Ovary (tissue), 7 donors: ENCODE measurements at regions not wholly inside any gene's neighbourhood (a gene's known extent, or its start where the extent isn't known, plus 50 kb on each side); places are given as distances from the start of the nearest gene placed in this dataset.

Source experiments
- DNase-seq, 5 donors: peaks; one replicate each; pipeline ENCODE4 v3.0.0-alpha.2; 2019 to 2020
- H3K27ac ChIP-seq, 2 donors: fragments of 200-600 bp; one replicate each; pipeline versions ENCODE4 v1.5.1 to v1.8.0; 2019 to 2022
- H3K27me3 ChIP-seq: fragments of 200-600 bp; one replicate; pipeline ENCODE4 v1.8.0; 2022
- H3K36me3 ChIP-seq: fragments of 200-600 bp; sonication (generic); one replicate; pipeline ENCODE4 v1.5.1; 2019
- H3K4me1 ChIP-seq: one replicate; pipeline ENCODE4 v1.8.1; 2013; ENCODE audit warnings: mild to moderate bottlenecking, moderate library complexity; ENCODE audit not compliant: insufficient read depth
- H3K4me3 ChIP-seq: fragments of 200-600 bp; sonication (generic); one replicate; pipeline ENCODE4 v1.5.1; 2017
- H3K9me3 ChIP-seq, 2 donors: fragments of 200-600 bp in 1 of 2; sonication (generic) in 1 of 2; one replicate each; pipeline versions ENCODE4 v1.5.1 to v1.8.1; 2013 to 2019; ENCODE audit warnings: mild to moderate bottlenecking in 1 of 2, moderate library complexity in 1 of 2
- EP300 ChIP-seq: sonication (generic); formaldehyde crosslinking; IDR thresholded peaks from one replicate; pipeline ENCODE4 v1.6.1; 2017; ENCODE audit warnings: antibody characterized with exemption
- POLR2A ChIP-seq: fragments of 450-650 bp; IDR thresholded peaks from one replicate; pipeline ENCODE4 v1.6.1; 2017; ENCODE audit warnings: antibody characterized with exemption, mild to moderate bottlenecking, moderate library complexity
- WGBS, 3 donors: extraction: QIAGEN DNeasy Blood & Tissue Kit in 1 of 3; methylation state at CpG; one replicate each; pipeline versions ENCODE4 v1.1.5 to v1.1.7; 2013 to 2017; 5-methylcytosine and 5-hydroxymethylcytosine counted together
- intact Hi-C, 4 donors: fragments of 100-400 bp; cut with DNase I; formaldehyde crosslinking; loops; one replicate each; pipeline versions ENCODE4 v1.11.0 to v1.15.1; 2022 to 2023
- TF ChIP-seq, protein P1 (sequence below), 3 donors: fragments of 450-650 bp in 2 of 3; fragments of 200-600 bp in 1 of 3; IDR thresholded peaks; one replicate each; pipeline versions ENCODE4 v1.5.1 to v1.8.0; 2016 to 2022; ENCODE audit warnings: antibody characterized with exemption in 3 of 3, mild to moderate bottlenecking in 1 of 3
- donor health status: DM: no; HTN: no; CAD: no; lungs with moderate emphysema.
- donor health status: DM: no; HTN: no; CAD: no.
- donor health status: Bipolar disorder and iron deficiency.
- donor health status: DM: no; HTN: no; CAD: no.
- donor health status: DM: yes; HTN: yes; CAD: no.

DNA sequence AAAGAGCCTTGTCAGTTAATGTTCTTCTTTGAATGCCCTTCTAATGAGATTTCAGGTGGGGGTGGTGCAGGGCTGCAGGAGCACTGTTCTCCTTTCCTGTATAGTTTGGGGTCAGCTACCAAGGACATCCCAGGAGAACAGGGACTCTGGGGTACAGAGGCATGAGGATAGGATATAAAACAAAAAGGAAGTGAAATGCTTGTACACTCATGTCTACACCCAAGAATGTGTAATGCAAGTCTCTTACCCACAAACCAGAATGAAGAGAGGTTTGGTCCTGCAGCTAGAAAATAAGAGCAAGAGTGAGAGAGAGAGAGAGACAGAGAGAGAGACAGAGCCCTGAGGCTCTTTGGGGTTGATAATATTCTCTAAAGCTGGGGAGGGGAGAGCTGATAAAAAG lies 151.8 kb upstream of the KCTD1 start:
- no peak for DNase-seq
- H3K27ac ChIP-seq, result no peak overlapping the region
- H3K9me3 ChIP-seq, result no peaks in the 10 kb centered on the region
- intact Hi-C loops, result no loop called here
- H3K4me1 ChIP-seq, result peaks cover 5% of the 10 kb centered on the region
- no peaks in the 10 kb centered on the region for H3K36me3 ChIP-seq
- no peak overlapping the region for H3K4me3 ChIP-seq
- H3K27me3 ChIP-seq, result no peaks in the 10 kb centered on the region
- no peak for TF ChIP-seq POLR2A
- TF ChIP-seq, protein P1, sequence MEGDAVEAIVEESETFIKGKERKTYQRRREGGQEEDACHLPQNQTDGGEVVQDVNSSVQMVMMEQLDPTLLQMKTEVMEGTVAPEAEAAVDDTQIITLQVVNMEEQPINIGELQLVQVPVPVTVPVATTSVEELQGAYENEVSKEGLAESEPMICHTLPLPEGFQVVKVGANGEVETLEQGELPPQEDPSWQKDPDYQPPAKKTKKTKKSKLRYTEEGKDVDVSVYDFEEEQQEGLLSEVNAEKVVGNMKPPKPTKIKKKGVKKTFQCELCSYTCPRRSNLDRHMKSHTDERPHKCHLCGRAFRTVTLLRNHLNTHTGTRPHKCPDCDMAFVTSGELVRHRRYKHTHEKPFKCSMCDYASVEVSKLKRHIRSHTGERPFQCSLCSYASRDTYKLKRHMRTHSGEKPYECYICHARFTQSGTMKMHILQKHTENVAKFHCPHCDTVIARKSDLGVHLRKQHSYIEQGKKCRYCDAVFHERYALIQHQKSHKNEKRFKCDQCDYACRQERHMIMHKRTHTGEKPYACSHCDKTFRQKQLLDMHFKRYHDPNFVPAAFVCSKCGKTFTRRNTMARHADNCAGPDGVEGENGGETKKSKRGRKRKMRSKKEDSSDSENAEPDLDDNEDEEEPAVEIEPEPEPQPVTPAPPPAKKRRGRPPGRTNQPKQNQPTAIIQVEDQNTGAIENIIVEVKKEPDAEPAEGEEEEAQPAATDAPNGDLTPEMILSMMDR (IDR thresholded peaks at IDR 0.05), result no peak
- no peak for TF ChIP-seq EP300

DNA sequence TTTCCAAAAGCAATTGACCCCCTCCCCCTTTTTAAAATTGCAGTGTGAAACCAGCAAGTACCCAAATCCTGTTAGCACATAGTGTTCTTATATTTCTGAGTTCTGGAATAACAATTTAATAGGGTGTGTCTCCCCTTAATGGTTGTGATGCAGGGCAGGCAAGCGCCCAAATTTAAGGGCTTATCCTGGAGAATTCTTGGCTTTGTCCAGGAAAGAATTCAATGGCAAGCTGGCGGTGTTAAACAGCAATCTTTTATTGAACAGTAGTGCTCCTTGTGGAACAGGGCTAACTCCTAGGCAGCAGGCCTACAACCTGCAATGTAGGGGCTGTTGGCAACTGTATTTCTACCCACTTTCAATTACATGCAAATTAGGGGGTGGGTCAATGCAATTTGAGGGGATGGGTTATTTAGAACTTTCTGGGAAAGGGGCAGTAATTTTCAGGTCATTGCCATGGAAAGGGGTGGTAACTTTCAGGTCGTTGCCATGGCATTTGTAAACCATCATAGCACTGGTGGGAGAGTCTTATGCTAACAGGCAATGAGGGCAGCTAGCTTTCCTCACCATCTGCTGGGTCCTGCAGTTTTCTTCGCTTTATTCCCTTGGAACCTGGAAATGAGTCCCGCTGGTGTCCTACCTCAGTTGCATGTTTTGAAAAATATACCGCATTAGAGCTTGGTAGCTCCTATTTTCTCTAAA lies 149.0 kb upstream of the KCTD1 start:
- no peak for TF ChIP-seq EP300
- no peak for TF ChIP-seq POLR2A
- TF ChIP-seq, protein P1 (IDR thresholded peaks at IDR 0.05), result no peak
- peak; percentile 14 to 49 (median 26) for DNase-seq
- Histone ChIP-seq H3K36me3 (no peaks in the 10 kb centered on the region), H3K27me3 (no peaks in the 10 kb centered on the region), H3K27ac (no peak overlapping the region), H3K4me1 (peaks cover 5% of the 10 kb centered on the region), H3K9me3 (no peaks in the 10 kb centered on the region), H3K4me3 (no peak overlapping the region)
- 72 to 78% (median 75%) methylated on average over 6 of the region's 6 CpGs for WGBS, 3 donors
- intact Hi-C loops, result no loop called here

DNA sequence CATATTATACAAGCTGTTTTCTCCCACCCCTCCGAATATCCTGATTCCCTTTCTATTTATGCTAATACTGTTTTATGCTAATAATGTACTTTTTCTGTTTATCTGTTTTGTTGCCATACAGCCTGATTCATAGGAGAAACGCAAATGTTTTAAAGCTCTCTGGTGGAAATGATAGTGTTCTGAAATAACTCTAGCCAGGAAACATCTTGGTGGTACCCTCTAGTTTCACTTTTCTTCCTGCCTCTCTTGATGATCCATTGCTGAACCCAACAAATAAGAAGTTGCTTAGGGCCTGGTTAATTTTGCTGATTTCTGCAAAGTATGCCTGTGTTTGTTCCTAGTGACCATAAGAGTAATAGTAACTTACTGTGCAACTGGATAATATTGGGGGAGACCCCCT lies 148.4 kb upstream of the KCTD1 start:
- Histone ChIP-seq H3K9me3 (no peaks in the 10 kb centered on the region), H3K4me1 (peaks cover 5% of the 10 kb centered on the region), H3K36me3 (no peaks in the 10 kb centered on the region), H3K4me3 (no peak overlapping the region), H3K27ac (no peak overlapping the region), H3K27me3 (no peaks in the 10 kb centered on the region)
- DNase-seq, result no peak
- intact Hi-C loops, result no loop called here
- WGBS, 3 donors, result 20 to 28% (median 23%) methylated on average over 2 of the region's 2 CpGs
- no peak for TF ChIP-seq POLR2A
- TF ChIP-seq EP300, result no peak
- TF ChIP-seq, protein P1 (IDR thresholded peaks at IDR 0.05), result no peak

DNA sequence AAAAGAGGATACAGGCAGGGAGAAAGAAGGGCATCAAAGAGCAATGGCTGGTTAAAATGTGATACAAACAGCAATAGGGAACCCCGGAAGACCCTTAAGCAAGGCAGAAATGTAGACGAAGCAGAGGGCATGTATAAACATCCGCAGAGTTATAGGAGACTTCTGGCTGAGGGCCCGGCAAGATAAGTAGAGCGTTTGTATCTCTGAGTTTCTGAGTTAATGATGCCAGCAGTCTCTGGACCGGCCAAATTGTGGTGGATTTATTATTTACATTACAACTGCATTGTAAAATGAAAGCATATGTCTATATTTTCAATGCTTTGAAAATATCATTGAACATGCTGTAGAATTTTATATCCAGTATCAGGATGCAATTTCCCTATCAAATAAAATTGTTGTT lies 148.0 kb upstream of the KCTD1 start:
- no peak for DNase-seq
- 13 to 14% (median 13%) methylated on average over 6 of the region's 6 CpGs for WGBS, 3 donors
- H3K27me3 ChIP-seq, result no peaks in the 10 kb centered on the region
- no peaks in the 10 kb centered on the region for H3K36me3 ChIP-seq
- no peak overlapping the region for H3K4me3 ChIP-seq
- no peak overlapping the region for H3K27ac ChIP-seq
- no peaks in the 10 kb centered on the region for H3K9me3 ChIP-seq
- intact Hi-C loops, result no loop called here
- TF ChIP-seq POLR2A, result no peak
- TF ChIP-seq, protein P1 (IDR thresholded peaks at IDR 0.05), result no peak
- TF ChIP-seq EP300, result no peak
- peaks cover 5% of the 10 kb centered on the region for H3K4me1 ChIP-seq
